Esophagus (tissue), 2 donors: ENCODE measurements at regions not wholly inside any gene's neighbourhood (a gene's known extent, or its start where the extent isn't known, plus 50 kb on each side); places are given as distances from the start of the nearest gene placed in this dataset.
"Not testable (repeated sequence)": the region's sequence is repeated elsewhere in the genome, so short reads cannot be mapped to it uniquely, and the experiment has no call there.

Source experiments
- H3K27ac ChIP-seq, 2 donors: one replicate each; pipeline ENCODE4 v1.5.1; 2013; ENCODE audit warnings: low read depth in 2 of 2, mild to moderate bottlenecking in 2 of 2, inconsistent platforms in 1 of 2, low read length in 1 of 2, moderate library complexity in 1 of 2
- H3K27me3 ChIP-seq, 2 donors: one replicate each; pipeline ENCODE4 v1.6.1; 2013; ENCODE audit warnings: low read length in 2 of 2, control low read depth in 1 of 2, mild to moderate bottlenecking in 1 of 2; ENCODE audit not compliant: insufficient read depth in 2 of 2, control insufficient read depth in 1 of 2
- H3K36me3 ChIP-seq, 2 donors: one replicate each; pipeline ENCODE4 v1.6.1; 2013; ENCODE audit warnings: low read length in 1 of 2; ENCODE audit not compliant: control insufficient read depth in 2 of 2, insufficient read depth in 2 of 2
- H3K4me1 ChIP-seq, 2 donors: one replicate each; pipeline ENCODE4 v1.6.1; 2013; ENCODE audit warnings: low read length in 1 of 2; ENCODE audit not compliant: control insufficient read depth in 2 of 2, insufficient read depth in 2 of 2
- H3K4me3 ChIP-seq, 2 donors: one replicate each; pipeline ENCODE4 v1.5.1; 2013; ENCODE audit warnings: low read length in 2 of 2, mild to moderate bottlenecking in 2 of 2, low read depth in 1 of 2, moderate library complexity in 1 of 2
- H3K9me3 ChIP-seq, 2 donors: one replicate each; pipeline ENCODE4 v1.6.1; 2013; ENCODE audit warnings: mild to moderate bottlenecking in 2 of 2, low read depth in 1 of 2, low read length in 1 of 2, moderate library complexity in 1 of 2; ENCODE audit not compliant: control insufficient read depth in 2 of 2, insufficient read depth in 1 of 2
- WGBS, 2 donors: extraction: QIAGEN DNeasy Blood & Tissue Kit; methylation state at CpG; one replicate each; pipeline ENCODE4 v1.1.7; 2013; 5-methylcytosine and 5-hydroxymethylcytosine counted together
- donor health status: healthy with polysubstance abuse.
- donor health status: Bipolar disorder and iron deficiency.

DNA sequence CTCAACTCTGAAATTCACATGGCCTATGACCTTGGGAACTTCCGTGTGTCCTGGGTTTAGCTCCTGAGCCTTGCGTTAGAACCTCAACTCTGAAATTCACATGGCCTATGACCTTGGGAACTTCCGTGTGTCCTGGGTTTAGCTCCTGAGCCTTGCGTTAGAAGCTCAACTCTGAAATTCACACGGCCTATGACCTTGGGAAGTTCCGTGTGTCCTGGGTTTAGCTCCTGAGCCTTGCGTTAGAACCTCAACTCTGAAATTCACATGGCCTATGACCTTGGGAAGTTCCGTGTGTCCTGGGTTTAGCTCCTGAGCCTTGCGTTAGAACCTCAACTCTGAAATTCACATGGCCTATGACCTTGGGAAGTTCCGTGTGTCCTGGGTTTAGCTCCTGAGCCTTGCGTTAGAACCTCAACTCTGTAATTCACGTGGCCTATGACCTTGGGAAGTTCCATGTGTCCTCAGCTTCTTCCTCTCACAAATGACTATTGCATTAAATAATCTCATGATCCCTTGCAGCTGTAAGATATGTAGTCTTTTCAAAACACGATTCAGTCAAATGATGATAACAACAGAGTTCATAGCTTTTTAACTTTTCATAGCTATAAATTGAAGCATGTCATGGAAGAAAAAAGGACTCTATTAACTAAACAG lies 200.9 kb upstream of the PITRM1 start:
- H3K27me3 ChIP-seq, H3K4me3 ChIP-seq, H3K4me1 ChIP-seq, H3K9me3 ChIP-seq, H3K27ac ChIP-seq, H3K36me3 ChIP-seq: not testable (repeated sequence)
- WGBS, 2 donors = 82 to 87% methylated on average over 12 of the region's 13 CpGs

DNA sequence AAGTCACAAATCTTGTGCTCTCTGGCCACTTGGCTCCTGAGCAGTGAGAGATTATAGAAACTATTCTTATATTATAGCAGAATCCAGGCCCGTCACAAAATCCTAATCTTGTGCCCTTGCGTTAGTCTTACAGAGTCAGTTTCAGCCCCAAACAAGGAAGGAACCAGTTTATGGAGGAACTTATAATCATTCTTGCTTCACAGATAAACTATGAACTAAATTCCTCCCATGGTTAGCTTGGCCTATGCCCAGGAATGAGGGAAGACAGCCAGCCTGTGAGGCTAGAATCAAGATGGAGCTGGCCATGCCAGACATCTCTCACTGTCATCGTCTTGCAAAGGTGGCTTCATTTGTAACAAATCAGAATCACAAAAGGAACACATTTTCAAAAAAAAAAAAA lies 199.7 kb upstream of the PITRM1 start:
- H3K27ac ChIP-seq = no peak overlapping the region
- no peaks in the 10 kb centered on the region for H3K4me1 ChIP-seq
- H3K4me3 ChIP-seq = no peak overlapping the region
- WGBS, 2 donors = 66 to 76% methylated on average over 3 of the region's 3 CpGs
- H3K9me3 ChIP-seq = no peaks in the 10 kb centered on the region
- no peaks in the 10 kb centered on the region for H3K27me3 ChIP-seq
- no peaks in the 10 kb centered on the region for H3K36me3 ChIP-seq

DNA sequence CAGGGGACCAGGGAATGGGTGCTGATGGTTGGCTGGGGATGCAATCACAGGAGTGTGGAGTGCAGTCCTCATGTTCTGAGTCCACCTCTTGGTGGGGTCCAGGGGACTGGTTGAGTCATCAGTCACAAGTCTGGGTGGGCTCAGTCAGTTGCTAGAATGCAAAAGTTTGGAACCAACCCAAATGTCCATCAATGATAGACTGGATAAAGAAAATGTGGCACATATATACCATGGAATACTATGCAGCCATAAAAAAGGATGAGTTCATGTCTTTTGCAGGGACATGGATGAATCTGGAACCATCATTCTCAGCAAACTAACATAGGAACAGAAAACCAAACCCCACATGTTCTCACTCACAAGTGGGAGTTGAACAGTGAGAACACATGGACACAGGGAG lies 199.0 kb upstream of the PITRM1 start:
- not testable (repeated sequence) for H3K4me1 ChIP-seq, H3K36me3 ChIP-seq, H3K27ac ChIP-seq, H3K9me3 ChIP-seq, H3K4me3 ChIP-seq, H3K27me3 ChIP-seq

DNA sequence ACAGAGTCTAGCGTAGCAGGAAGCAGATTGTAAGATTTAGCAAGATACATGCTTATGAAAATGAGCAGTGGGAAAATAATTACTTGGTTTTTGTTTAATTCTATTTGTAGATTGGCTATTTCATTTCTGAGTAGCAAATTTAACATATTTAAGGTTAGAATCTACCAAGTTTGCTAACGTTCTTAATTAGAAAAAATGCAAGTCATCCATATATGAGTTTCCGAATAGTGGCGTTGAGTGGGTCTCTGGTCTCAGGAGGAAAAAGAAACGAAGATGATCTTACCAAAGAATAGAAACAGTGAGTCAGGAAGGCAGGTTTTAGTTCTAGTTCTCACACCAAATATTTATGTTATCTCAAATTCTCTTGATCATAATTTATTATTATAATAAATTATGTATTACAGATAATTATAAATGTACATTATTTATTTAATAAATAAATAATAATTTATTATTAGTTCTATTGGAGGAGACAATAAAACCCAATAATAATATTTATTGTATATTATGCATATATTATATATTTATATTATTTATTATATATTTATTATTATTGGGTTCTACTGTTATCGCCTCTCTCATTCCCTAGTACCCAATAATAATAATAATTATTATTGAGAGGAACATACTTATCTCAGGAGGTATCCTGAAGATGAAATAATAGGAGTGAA lies 194.3 kb upstream of the PITRM1 start:
- no peaks in the 10 kb centered on the region for H3K4me1 ChIP-seq
- WGBS, 2 donors = 88 to 92% methylated on average over 6 of the region's 6 CpGs
- no peak overlapping the region for H3K4me3 ChIP-seq
- H3K27me3 ChIP-seq = no peaks in the 10 kb centered on the region
- H3K27ac ChIP-seq = no peak overlapping the region
- H3K36me3 ChIP-seq = no peaks in the 10 kb centered on the region
- no peaks in the 10 kb centered on the region for H3K9me3 ChIP-seq

DNA sequence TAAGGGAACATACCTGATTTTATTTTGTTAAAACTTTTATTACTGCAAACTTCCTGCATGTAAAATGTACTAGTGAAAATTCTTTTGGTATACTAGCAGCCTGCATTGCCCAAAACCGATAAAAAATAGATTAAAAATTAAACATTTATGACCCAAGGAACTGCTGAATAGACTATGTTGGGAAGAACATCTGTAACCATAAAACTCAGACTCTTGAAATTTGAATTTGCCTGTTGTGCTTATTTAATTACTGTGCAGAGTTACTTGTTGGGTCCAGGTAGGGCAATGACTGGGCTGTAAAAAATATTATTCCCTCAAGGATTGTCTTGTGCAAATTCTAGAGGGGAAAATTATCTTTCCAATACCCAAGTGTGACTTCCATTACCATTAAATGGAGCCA lies 193.5 kb upstream of the PITRM1 start:
- WGBS, 2 donors = 67 to 70% methylated on average over 1 of the region's 1 CpG
- Histone ChIP-seq H3K4me1 (no peaks in the 10 kb centered on the region), H3K27ac (no peak overlapping the region), H3K36me3 (no peaks in the 10 kb centered on the region), H3K27me3 (no peaks in the 10 kb centered on the region), H3K9me3 (no peaks in the 10 kb centered on the region), H3K4me3 (no peak overlapping the region)

DNA sequence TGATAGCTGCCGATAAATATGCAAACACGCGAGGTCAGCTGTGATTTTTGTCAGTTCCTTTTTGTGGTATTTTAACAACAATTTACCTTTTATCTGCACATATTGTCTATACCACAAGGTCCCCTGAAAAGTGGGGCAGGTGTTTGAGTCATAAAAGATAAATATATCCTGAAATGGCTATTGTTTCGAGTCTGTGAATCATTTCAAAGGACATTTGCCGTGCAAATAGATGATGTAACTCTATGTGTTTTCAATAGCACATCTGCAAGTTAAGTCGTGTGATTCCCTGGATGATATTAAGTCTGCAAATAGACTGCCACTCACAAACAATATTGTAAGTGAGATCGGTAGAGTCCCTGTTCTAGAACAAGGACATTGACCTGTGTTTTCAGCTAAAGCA lies 193.0 kb upstream of the PITRM1 start:
- Histone ChIP-seq H3K4me1 (no peaks in the 10 kb centered on the region), H3K9me3 (no peaks in the 10 kb centered on the region), H3K4me3 (no peak overlapping the region), H3K36me3 (no peaks in the 10 kb centered on the region), H3K27ac (no peak overlapping the region), H3K27me3 (no peaks in the 10 kb centered on the region)
- WGBS, 2 donors = 51 to 55% methylated on average over 7 of the region's 7 CpGs

DNA sequence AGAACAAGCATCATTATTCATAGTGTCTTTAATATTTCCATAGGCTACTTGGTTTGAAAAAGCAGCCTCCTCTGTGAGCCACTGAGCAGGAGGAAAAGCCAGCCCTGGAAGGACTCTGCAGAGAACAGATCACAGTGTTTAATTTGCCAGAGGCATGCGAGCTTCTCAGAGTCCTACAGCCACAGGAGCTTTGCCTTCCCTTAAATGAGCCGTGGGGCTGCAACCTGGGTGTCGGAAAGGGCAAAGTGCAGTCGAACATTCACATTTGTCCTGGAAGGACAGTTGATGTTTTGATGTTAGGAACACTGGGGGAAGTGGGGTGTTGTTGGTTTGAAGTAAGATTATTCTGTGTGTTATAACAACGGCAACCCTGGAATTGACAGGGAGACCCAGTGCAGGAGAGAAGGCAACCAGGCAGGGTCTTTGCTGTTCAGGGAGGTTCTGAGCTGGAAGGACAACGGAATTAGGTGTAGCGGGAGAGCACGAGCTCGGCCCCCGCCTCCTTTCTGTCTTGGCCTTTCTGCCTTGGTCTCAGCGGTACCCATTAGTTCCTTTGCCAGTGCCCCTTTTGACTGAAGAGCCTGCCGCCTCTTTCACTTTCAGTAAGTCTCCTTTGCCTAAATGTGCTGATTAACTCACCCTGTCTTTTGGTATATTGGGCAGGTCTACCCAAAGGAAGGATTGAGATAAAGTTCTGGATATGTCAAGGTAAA lies 192.3 kb upstream of the PITRM1 start:
- H3K4me3 ChIP-seq = no peak overlapping the region
- WGBS, 2 donors = 76 to 79% methylated on average over 12 of the region's 12 CpGs

DNA sequence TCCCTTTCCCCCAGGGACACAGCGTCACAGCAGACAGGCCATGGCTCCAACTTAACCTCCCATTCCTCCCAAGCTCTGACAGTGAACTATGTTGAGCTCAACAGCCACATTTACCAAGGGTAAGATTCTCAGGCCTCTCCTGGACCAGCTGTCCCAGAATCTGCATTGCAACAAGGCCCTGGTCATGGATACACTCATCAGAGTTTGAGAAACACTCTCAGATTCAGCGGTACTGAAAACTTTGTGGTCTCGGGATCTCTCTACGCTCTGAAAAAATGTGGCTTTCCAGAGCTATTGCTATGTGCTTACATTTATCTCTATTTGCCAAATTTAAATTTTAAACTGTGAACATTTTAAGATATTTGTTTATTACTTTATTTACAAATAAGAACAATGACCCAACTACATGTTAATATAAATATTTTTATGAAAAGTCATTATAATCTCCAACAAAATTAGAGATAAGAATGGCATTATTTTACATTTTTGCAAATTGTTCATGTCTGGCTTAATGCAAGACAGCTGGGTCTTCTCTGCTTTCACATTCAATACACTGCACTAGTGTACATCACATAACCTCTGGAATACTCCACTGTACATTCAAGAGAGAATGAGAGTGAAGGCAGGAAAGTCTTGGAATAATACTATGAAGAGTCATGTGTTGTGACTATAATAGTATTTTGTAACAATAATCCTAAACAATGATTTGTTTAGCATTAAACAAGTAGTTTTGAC lies 190.9 kb upstream of the PITRM1 start:
- 83 to 86% methylated on average over 4 of the region's 4 CpGs for WGBS, 2 donors
- H3K9me3 ChIP-seq = peaks cover 0 to 1% of the 10 kb centered on the region in 2 donors
- no peak overlapping the region for H3K27ac ChIP-seq
- no peak overlapping the region for H3K4me3 ChIP-seq
- H3K27me3 ChIP-seq = no peaks in the 10 kb centered on the region
- no peaks in the 10 kb centered on the region for H3K4me1 ChIP-seq
- no peaks in the 10 kb centered on the region for H3K36me3 ChIP-seq

More for the DNA sequence above, 192.3 kb upstream of the PITRM1 start:
- H3K4me1 ChIP-seq = no peaks in the 10 kb centered on the region
- H3K27ac ChIP-seq = no peak overlapping the region
- no peaks in the 10 kb centered on the region for H3K9me3 ChIP-seq
- H3K36me3 ChIP-seq = no peaks in the 10 kb centered on the region
- H3K27me3 ChIP-seq = no peaks in the 10 kb centered on the region

DNA sequence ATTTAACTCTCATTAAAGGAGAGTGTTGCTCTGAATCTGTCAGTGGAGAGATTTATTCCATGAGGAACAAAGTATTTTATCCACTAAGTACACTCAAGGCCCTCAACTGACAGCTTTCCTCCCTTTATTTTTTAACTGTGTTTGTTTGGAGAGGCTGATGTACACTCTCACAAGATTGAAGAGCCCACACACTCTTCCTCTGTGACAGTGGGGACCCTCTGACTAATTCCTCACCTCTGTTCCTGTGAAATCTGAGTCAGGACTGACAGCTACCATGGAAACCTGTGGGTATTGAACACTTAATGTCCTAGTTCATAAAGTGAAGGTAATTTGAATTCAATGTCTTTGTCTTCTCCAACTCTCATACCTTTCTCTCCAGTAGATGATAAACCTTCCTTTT lies 189.8 kb upstream of the PITRM1 start:
- Histone ChIP-seq H3K4me3 (no peak overlapping the region), H3K9me3 (peaks cover 0 to 2% of the 10 kb centered on the region in 2 donors), H3K4me1 (no peaks in the 10 kb centered on the region), H3K27ac (no peak overlapping the region), H3K36me3 (no peaks in the 10 kb centered on the region), H3K27me3 (no peaks in the 10 kb centered on the region)
